ENCODE measurements at regions not wholly inside any gene's neighbourhood (a gene's known extent, or its start where the extent isn't known, plus 50 kb on each side); places are given as distances from the start of the nearest gene placed in this dataset.

- no peak for DNase-seq
- intact Hi-C loops (cut with DNase I) = no loop called here
- Histone ChIP-seq H3K4me3 (replicated peaks in 1 of 3) (no peak overlapping the region), H3K36me3 (no peaks in the 10 kb centered on the region), H3K4me1 (peaks cover 6 to 7% of the 10 kb centered on the region in 2 donors), H3K27me3 (no peaks in the 10 kb centered on the region), H3K27ac (no peak overlapping the region), H3K9me3 (no peaks in the 10 kb centered on the region)
- WGBS, 2 donors = 90 to 97% methylated on average over 5 of the region's 5 CpGs
- TF ChIP-seq POLR2A (IDR thresholded peaks at IDR 0.05) (no peak), CTCF (IDR thresholded peaks at IDR 0.05) (no peak)
These were observed 87.7 kb downstream of the UTP18 start for GRCh38 chr17:51347851-51348584.

- H3K27me3 ChIP-seq = no peaks in the 10 kb centered on the region
- DNase-seq = no peak
- H3K27ac ChIP-seq = no peak overlapping the region
- intact Hi-C loops (cut with DNase I) = no loop called here
- H3K4me3 ChIP-seq (replicated peaks in 1 of 3) = no peak overlapping the region
- 67 to 74% methylated on average over 6 of the region's 6 CpGs for WGBS, 2 donors
- TF ChIP-seq CTCF (IDR thresholded peaks at IDR 0.05) (no peak), POLR2A (IDR thresholded peaks at IDR 0.05) (no peak)
- no peaks in the 10 kb centered on the region for H3K9me3 ChIP-seq
- no peaks in the 10 kb centered on the region for H3K36me3 ChIP-seq
- H3K4me1 ChIP-seq = peaks cover 6 to 7% of the 10 kb centered on the region in 2 donors
These were observed 90.7 kb downstream of the UTP18 start for GRCh38 chr17:51351080-51351479.

GRCh38 chr17:51351890-51352289 lies 91.5 kb downstream of the UTP18 start:
- Histone ChIP-seq H3K36me3 (no peaks in the 10 kb centered on the region), H3K4me3 (replicated peaks in 1 of 3) (no peak overlapping the region), H3K9me3 (no peaks in the 10 kb centered on the region), H3K4me1 (peaks cover 6 to 7% of the 10 kb centered on the region in 2 donors), H3K27me3 (no peaks in the 10 kb centered on the region), H3K27ac (peak overlapping the region in 1 of 3 donors; percentile 17)
- WGBS, 2 donors = 45 to 47% methylated on average over 3 of the region's 3 CpGs
- intact Hi-C loops (cut with DNase I) = no loop called here
- TF ChIP-seq CTCF (IDR thresholded peaks at IDR 0.05) (no peak), POLR2A (IDR thresholded peaks at IDR 0.05) (no peak)
- peak; percentile 70 to 85 for DNase-seq

GRCh38 chr17:51352798-51353197 lies 92.5 kb downstream of the UTP18 start:
- DNase-seq = no peak
- no peak for TF ChIP-seq CTCF (IDR thresholded peaks at IDR 0.05)
- no peak for TF ChIP-seq POLR2A (IDR thresholded peaks at IDR 0.05)
- H3K9me3 ChIP-seq = no peaks in the 10 kb centered on the region
- H3K27ac ChIP-seq = no peak overlapping the region
- peaks cover 6 to 7% of the 10 kb centered on the region in 2 donors for H3K4me1 ChIP-seq
- no peaks in the 10 kb centered on the region for H3K27me3 ChIP-seq
- H3K36me3 ChIP-seq = no peaks in the 10 kb centered on the region
- 75 to 79% methylated on average over 1 of the region's 1 CpG for WGBS, 2 donors
- no peak overlapping the region for H3K4me3 ChIP-seq (replicated peaks in 1 of 3)
- intact Hi-C loops (cut with DNase I) = no loop called here

GRCh38 chr17:51353296-51353695 lies 93.0 kb downstream of the UTP18 start:
- Histone ChIP-seq H3K9me3 (no peaks in the 10 kb centered on the region), H3K27me3 (no peaks in the 10 kb centered on the region), H3K4me3 (replicated peaks in 1 of 3) (no peak overlapping the region), H3K4me1 (peaks cover 6 to 7% of the 10 kb centered on the region in 2 donors), H3K27ac (no peak overlapping the region), H3K36me3 (no peaks in the 10 kb centered on the region)
- DNase-seq = no peak
- intact Hi-C loops (cut with DNase I) = no loop called here
- TF ChIP-seq POLR2A (IDR thresholded peaks at IDR 0.05) (no peak), CTCF (IDR thresholded peaks at IDR 0.05) (no peak)
- 86 to 93% methylated on average over 4 of the region's 4 CpGs for WGBS, 2 donors

All from thyroid gland (tissue), 4 donors.